HK-2 (cell line): ENCODE measurements at regions not wholly inside any gene's neighbourhood (a gene's known extent, or its start where the extent isn't known, plus 50 kb on each side); places are given as distances from the start of the nearest gene placed in this dataset.
"Not testable (repeated sequence)": the region's sequence is repeated elsewhere in the genome, so short reads cannot be mapped to it uniquely, and the experiment has no call there.

ENCODE experiments used
- DNase-seq: peaks from one replicate; pipeline ENCODE4 v3.0.0-alpha.2; 2018; ENCODE audit not compliant: unreplicated experiment

DNA sequence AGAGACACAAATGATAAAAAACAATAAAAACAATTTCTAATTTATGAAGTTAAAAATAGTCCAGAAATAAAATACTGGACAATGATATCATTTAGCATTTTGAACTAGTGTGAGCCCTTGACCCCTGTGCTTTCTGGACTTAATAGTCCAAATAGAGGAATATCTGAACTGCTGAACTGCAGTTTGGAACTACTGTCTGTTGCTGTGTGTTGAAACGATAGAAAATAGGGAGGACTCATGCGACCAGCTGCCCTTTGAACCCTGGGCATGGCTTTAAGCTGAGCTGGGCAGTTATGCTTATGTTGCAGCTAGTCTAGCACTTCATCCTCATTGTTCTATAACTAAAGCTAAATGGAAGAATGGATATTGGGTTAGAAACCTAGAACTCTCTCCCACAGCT, 99.5 kb downstream of the FMR1NB start:
- DNase-seq = no peak

DNA sequence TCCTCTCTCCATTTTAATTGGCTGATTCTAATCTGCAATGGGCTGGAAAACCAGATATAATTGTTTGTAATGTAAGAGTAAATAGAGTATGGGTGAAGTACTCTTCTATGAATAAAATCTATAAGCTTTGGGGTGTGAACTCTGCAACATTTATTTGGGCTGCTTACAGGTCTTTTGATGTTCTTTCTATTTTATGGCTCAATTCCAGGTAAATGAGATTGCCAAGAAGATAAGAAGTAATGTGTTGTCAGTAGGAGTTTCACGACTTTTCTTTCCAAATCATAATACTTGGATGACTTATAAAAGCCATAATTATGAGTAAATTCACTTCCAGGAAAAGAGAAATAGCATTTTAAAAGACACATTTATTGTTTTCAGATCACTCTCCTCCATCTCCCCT, 103.5 kb downstream of the FMR1NB start:
- no peak for DNase-seq

DNA sequence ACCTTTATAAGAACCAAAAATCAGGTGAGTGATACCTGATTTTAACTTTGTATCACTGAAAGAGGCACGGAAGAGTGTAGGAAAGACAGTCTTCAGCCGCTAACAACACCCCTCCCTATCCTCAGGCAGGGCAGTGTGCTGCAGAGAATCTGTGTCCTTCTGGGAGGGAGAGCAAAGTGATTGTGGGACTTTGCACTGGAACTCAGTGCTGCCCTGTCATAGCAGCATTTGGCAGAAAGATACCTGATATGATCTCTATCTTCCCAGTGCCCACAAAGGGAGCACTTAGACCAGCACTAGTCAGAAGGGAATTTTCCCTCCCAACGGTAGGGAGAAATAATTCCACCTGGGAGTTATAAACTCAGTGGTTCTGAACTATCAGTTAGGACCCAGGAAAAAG, 139.0 kb downstream of the FMR1NB start:
- DNase-seq = no peak

DNA sequence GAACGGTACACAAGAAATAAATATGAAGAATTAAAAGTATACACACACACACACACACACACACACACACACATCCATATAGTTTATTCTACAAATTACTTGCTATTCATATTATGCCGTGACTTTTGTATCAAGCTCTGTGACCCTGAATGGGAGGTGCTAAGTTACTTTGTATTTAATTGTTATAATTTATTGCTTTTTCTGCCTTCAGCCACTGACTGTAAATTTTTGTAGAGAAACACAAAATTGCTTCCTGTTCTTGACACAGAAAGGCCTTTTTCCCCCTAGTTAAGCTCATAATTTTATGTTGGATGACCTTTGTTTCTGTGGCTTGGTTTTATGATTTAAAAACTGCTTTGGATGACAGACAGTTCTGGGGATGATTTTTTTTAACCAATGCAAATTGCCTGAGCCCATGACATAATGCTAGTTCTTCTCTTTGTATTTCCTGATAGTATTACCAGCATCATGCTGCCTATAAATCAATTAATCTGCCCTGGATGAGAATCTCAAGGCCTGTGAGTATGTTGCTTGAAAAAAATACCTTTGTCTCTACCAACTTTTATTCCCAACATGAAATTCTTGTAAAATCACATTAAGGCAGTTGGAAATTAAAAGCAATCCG, 140.0 kb downstream of the FMR1NB start:
- DNase-seq = no peak

DNA sequence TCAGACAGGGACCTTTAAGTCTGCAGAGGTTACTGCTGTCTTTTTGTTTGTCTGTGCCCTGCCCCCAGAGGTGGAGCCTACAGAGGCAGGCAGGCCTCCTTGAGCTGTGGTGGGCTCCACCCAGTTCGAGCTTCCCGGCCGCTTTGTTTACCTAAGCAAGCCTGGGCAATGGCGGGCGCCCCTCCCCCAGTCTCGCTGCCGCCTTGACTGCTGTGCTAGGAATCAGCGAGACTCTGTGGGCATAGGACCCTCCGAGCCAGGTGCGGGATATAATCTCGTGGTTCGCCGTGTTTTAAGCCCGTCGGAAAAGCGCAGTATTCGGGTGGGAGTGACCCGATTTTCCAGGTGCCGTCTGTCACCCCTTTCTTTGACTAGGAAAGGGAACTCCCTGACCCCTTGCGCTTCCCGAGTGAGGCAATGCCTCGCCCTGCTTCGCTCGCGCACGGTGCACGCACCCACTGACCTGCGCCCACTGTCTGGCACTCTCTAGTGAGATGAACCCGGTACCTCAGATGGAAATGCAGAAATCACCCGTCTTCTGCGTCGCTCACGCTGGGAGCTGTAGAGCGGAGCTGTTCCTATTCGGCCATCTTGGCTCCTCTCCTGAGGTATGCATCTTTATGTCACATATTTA, 147.9 kb downstream of the FMR1NB start:
- not testable (repeated sequence) for DNase-seq

DNA sequence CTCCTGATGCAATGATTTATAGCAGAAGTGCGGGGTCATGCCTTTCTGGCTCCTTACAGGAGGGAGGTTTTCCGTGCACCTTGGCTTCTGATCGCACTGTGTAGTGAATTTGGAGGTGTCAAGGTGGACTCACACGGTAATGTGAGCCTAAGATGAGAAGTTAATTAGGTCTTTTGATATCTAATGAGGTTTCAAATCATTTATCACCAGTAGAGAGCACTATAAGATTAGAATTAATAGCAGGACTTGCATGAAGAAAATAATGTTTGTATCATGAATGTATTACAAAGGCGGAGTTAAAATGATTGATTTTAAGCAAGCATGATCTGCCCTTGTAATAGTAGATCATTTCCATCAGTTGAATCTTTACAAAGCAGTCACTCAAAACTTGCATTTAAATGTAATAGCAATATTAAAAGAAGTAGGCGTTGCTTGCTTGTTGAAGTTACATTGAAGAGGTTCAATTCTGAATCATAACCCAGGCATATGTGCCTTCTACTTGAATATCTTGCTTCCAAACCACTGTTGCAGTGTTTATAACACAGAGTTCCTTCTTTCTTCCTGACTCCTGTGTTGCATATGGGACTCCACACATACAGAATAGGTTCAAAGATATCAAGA, 152.1 kb downstream of the FMR1NB start:
- DNase-seq = no peak

DNA sequence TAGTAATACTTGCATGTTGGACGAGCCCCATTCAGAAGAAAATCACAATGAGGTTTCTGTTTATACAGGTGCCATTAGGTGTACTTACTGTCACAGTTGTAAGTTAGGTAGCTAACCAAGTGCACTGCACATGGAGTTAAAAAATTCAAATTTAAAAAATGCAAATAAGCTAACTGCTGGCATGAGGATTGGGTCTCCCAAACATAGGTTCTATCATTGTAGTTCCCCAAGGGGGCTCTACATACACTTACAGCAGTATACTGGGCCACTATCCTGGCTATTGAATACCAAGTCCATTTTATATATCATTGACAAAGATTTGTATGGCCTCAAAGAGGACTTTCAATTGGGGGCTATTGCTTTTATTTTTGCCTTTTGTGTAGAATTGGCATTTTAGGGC, 153.4 kb downstream of the FMR1NB start:
- no peak for DNase-seq

DNA sequence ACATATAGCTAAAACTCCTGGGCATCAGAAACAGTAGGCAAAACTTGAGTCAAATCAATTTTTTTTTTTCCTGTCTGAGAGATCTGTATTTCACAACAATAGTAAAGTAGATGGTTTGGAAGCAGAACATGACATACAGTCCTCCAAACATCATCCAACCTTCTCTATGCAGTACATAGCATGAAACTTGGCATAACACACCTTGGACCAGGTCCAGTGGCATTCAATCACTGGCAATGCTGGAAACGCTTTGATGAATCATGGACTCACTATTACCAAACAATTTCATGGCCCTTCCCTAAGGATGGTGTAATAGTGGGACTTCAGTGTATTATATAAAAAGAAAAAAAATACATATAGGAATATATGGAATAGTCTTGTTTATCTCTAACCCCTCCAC, 154.6 kb downstream of the FMR1NB start:
- DNase-seq = no peak

DNA sequence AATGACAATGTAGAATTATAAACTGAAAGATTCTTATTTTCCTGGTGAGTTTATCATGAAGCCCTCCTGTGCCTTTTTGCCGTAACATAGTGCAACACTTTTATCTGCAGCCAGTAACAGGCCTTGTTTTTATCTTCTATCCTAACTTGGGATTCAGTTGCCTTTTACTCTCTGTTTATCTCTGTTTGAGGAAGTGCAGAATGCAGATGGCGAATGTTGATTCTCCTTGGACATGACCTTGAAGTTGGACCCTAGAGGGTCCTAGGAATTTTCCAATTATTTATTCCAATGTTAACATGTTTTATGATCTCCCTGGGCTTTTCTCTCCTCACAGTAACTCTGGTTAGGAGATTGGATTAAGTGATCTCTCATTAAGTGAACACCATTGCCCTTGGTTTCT, 165.0 kb downstream of the FMR1NB start:
- DNase-seq = no peak

DNA sequence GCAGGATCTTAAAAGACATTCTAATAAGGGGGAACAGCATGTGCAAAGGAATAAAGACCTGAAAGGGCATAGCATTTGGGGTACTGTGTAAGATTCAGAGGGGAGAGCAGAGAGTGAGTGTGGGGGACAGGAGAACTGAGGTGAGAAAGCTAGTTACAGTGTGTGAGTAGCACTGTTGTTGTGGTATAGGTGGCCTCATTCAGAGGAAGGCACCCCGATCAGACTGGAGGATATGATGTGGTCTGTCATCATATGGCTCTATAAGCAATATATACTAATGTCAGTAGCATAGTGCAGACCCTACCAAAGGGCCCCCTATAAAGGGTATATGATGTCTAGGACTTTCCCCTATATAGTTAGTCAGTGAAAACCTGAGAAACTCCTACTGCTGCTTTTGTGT, 175.8 kb downstream of the FMR1NB start:
- no peak for DNase-seq

DNA sequence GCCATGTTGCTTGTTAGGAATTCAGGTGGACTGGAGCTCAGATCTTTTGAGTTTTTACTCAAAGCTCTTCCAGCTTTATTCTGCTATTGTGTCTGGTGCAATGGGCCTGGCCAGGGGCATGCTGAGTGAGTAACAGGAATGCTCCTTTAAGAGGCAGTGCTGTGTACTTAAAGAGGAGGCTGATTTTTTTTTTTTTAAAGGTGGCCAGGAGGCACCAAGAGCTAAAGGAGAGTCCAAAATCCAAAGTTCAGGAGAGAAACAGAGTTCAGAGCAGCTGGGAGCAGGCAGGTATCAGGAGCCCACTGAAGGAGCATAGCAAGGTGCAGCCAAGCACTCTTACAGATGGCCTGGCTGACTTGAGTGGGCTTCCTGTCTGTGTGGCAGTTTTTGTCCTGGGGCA, 178.7 kb downstream of the FMR1NB start:
- no peak for DNase-seq

DNA sequence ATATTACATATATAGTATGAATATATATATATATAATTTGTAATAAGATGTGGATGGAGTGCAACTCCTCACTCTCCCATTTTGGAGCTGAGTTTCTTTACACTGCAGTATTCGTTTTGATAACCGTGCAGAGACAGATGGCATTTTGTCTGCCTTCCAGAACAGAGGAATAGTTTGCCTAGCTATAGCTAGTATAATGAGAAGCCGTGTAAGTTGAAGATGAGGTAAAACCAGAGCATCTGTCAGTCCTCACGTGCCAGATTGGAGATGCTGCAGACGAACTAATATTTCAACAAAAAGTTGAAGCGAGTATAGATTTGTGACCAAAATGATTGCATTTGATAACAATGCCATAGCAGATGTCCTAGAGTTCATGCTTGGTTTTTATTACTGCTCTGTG, 180.6 kb downstream of the FMR1NB start:
- DNase-seq = no peak

DNA sequence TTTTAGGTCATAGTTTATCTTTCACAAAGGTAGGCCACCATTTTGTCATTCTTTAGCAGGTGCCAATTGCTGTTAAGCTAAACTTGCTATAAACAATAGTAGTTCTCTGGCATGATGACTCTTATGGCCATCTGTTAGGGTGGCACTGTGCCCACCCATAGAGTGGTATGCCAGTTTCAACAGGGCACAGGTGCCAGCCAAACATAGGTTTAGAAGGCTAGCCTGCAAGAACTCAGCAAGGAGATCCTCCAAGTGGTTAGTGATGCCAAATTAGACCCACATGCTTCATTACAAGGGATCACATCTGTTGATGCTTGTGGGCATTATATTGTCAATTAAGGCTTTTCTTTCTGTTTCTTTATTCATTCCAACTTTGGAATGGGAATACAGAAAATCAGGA, 204.5 kb downstream of the FMR1NB start:
- DNase-seq = no peak

DNA sequence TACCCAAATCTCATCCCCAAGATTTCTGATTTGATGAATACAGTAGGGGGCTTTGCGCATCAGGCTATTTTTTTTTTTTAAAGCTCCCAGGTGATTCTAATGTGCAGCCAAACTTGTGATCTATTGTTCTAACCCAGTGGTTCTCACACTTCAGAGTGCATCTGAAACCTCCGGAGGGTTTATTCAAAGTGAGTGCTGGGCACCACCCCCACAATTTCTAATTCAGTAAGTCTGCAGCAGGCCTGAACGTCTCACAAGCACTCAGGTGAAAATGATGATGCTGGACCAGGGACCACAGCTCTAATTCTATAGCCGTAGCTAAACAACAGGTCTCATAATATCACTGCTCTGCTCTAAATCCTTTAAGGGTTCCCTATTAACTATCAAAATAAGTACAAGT, 211.4 kb downstream of the FMR1NB start:
- no peak for DNase-seq

DNA sequence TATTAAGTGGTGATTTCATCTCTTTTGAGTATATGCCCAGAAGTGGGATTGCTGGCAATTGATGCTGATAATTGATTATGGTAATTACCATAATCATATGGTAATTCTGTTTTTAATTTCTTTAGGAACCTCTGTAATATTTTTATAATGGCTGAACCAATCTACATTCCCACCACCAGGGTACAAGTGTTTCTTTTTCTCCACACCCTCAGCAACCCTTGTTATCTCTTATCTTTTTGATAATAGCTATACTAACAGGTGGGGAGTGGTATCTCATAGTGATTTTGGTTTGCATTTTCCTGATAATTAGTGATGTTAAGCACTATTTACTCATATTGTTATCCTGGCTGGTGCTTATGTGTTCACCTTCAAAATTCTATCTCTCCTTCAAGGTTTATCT, 212.6 kb downstream of the FMR1NB start:
- no peak for DNase-seq

DNA sequence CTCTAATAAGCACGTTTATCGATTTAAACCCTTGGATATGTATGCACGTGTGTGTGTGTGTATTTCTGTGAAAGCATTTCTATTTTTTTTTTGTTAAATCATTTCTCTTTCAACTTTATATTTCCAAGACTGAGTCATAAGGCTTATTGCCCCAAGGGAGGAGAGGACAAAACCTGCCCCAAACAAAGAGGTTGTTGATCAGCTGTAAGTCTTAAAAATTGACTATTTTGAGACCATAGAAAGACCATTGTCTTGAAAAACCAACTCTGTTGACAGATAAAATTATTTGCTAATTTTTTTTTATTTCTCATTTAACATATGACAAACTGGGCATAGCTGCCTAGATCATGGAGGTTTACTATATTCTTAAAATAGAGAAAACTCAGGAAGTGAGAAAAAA, 222.4 kb downstream of the FMR1NB start:
- no peak for DNase-seq

DNA sequence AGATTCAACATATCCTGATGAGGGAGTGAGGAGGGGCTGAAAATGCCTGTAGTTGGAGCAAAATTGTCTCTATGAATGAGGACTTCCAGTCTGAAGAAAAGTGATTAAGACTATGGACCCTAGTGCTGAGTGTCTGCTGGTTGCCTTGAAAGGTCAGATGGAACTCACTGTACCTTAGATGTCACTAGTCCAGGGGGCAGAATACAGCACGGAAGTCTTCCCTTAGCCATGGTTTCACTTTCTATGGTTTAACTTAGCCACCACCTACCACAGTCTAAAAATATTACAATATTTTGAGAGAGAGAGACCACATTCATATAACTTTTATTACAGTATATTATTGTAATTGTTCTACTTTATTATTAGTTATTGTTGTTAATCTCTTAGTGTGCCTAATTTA, 223.1 kb downstream of the FMR1NB start:
- no peak for DNase-seq

DNA sequence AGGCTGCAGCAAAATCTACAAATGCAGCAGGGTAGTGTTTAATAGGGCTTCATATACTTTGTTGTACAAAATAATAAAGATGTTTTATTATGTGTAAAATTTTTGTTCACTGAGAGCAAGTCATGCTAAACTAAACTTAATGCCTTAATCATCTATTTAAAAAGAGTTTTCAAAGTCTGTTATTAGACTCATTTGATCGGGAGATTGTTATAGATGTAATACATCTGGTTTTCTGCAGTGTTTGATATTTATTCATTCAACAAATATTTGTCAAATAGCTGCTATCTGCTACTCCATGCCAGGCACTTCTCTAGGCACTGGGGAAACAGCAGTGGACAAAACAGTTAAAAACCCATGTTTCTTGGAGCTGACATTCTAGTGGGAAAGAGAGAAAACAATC, 233.6 kb downstream of the FMR1NB start:
- no peak for DNase-seq

DNA sequence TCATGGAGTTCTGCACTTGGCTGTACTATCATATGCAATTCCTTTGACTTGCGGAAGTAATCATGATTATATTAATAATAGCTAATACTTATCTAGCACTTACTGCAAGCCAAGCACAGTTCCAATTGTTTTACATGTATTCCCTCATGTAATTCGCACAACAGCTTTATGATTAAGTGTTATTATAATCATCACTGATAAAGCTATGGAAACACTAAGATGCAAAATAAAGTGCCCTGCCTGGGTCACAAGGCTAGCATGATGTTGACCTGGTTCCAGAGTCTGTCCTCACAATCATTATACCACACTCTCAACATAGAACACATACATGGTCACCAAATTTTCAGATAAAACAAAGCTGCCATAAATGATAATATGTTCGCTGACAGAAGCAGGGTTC, 234.6 kb downstream of the FMR1NB start:
- DNase-seq = no peak

DNA sequence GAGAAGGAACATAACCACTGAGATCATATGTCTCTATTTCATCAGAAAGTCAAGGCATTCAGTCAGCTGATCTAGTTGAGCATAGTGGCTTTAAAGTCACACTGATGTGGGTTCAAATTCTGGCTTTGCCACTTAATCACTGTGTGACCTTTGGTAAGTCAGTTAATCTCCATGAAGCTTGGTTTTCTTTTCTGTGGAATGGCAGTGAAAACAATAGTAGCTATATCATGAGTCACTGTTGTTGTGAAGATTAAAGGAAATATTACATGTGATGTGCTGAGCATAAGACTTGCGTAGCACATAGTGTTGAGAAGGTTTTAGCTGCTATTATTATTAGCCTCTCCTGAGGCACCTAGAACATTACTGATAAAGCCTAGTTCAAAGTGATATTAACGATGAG, 242.2 kb downstream of the FMR1NB start:
- no peak for DNase-seq

DNA sequence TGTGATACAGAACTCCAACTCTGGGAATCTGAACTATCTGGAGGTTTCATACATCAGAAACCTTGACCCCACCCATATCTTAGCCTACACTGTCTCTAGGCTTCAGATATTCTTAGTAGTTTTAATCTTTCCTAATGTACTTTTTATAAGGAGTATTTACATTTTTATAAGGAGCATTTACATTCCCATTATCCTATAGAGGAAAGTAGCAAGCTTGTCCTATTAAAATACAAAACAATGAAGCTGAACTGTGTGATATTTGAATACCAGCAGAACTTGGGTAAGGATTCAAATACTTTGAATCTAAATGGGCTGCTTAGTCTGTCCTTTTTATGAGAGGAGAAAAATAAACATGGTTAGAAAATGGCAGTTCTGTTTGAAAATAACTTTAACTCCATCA, 247.4 kb downstream of the FMR1NB start:
- no peak for DNase-seq

DNA sequence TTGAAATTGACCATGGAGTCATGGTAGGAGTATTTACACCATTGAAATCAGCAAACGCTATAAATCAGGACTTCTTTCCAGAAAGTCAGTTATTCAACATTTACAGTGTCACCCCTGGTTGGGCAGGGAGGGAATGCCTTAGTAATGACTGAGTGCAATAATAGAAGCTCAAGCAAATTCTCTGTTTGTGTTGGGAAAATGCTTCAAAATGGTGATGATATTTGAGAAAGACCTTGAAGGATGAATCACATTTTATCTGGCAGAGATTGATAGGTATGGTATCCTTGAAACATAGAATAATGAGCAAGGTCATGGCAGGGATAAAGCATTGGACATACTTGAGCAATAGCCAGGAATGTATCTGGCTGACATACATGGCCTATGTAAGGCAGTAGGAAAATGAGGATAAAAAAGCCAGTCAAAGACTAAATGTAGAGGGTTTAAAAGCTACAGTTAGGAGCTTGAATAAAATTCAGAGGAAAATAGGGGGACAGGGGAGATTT, 248.7 kb downstream of the FMR1NB start:
- no peak for DNase-seq

DNA sequence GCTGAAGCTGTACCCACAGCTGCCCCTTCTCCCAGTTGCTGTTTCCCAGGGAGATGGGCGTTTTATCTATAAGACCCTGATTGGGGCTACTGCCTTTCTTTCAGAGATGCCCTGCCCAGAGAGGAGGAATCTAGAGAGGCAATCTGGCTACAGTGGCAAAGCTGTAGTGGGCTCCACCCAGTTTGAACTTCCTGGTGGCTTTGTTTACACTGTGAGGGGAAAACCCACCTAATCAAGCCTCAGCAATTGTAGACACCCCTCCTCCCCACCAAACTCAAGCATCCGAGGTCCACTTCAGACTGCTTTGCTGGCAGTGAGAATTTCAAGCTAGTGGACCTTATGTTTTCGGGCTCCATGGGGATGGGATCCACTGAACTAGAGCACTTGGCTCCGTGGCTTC, 240.4 kb upstream of the AFF2 start:
- no peak for DNase-seq

DNA sequence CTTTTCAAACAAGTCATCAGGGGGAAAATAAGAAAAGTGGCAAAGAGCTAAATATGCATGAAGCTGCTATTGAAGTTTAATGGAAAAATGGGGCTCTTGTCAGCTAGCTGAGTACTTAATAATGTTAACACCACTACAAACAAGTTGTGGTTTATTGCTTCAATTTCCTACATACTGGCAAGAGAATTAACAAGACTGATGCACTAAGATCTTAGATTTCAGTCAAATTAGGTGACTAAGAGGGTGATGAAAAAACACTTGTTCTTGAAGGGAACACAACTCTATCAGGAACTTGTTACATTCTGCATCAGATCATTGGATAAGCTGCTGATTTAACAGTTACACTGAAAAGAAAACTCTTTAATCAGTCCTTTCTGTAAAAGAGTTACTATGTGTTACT, 234.6 kb upstream of the AFF2 start:
- DNase-seq = no peak
